PC-9 (cell line): ENCODE measurements at regions not wholly inside any gene's neighbourhood (a gene's known extent, or its start where the extent isn't known, plus 50 kb on each side); places are given as distances from the start of the nearest gene placed in this dataset.

Experiments used
- BruUV-seq: library from RNA; stranded (reverse); fragments of 400-500 nt; replicated peaks from 2 replicates; lab custom pipeline; 2021; lab: Mats Ljungman, UMichigan
- CTCF ChIA-PET: fragments of 300-600 bp; sonication (Branson Sonifier 250); formaldehyde crosslinking; loops from one replicate; lab custom pipeline; 2022; ENCODE audit warnings: antibody characterized with exemption; lab: Charles Lee
- POLR2A ChIA-PET: fragments of 300-600 bp; sonication (Branson Sonifier 250); formaldehyde crosslinking; loops from one replicate; lab custom pipeline; 2022; ENCODE audit warnings: antibody characterized with exemption; ENCODE audit not compliant: unreplicated experiment; lab: Charles Lee
- DNase-seq, 2 experiments: peaks; one replicate each; pipeline versions ENCODE4 v3.0.0 to v3.0.0-alpha.2; 2015 to 2022; ENCODE audit warnings: mixed read lengths in 1 of 2
- H2AFZ ChIP-seq: fragments of 200-600 bp; sonication (generic); 2 replicates; pipeline ENCODE4 v1.8.1; 2017; ENCODE audit warnings: antibody characterized with exemption
- H3F3A ChIP-seq: fragments of 200-600 bp; sonication (generic); 2 replicates; pipeline ENCODE4 v1.8.1; 2017; ENCODE audit warnings: antibody characterized with exemption, mild to moderate bottlenecking, low read depth; ENCODE audit not compliant: insufficient read depth
- H3K27ac ChIP-seq: fragments of 200-600 bp; sonication (generic); 2 replicates; pipeline ENCODE4 v1.6.1; 2016; ENCODE audit warnings: mixed run types
- H3K27me3 ChIP-seq: fragments of 200-600 bp; sonication (generic); 2 replicates; pipeline ENCODE4 v1.6.1; 2016; ENCODE audit warnings: low read depth, mixed run types; ENCODE audit not compliant: insufficient read depth
- H3K36me3 ChIP-seq: fragments of 200-600 bp; sonication (generic); 2 replicates; pipeline ENCODE4 v1.6.1; 2016; ENCODE audit warnings: low read depth, mixed run types
- H3K4me1 ChIP-seq: fragments of 200-600 bp; sonication (generic); replicated peaks from 2 replicates; pipeline ENCODE4 v1.6.1; 2016; ENCODE audit warnings: mixed run types; ENCODE audit not compliant: insufficient read depth
- H3K4me2 ChIP-seq: fragments of 200-600 bp; sonication (generic); 2 replicates; pipeline ENCODE4 v1.6.1; 2017; ENCODE audit warnings: mixed run types
- H3K4me3 ChIP-seq: fragments of 200-600 bp; sonication (generic); 2 replicates; pipeline ENCODE4 v1.6.1; 2016; ENCODE audit warnings: mixed run types
- H3K79me2 ChIP-seq: fragments of 200-600 bp; sonication (generic); 2 replicates; pipeline ENCODE4 v1.6.1; 2017; ENCODE audit warnings: low read depth, mixed run types
- H3K9me2 ChIP-seq: fragments of 200-600 bp; sonication (generic); 2 replicates; pipeline ENCODE4 v1.8.1; 2017; ENCODE audit warnings: mild to moderate bottlenecking; ENCODE audit not compliant: insufficient read depth
- H3K9me3 ChIP-seq: fragments of 200-600 bp; sonication (generic); 2 replicates; pipeline ENCODE4 v1.8.1; 2016; ENCODE audit warnings: low read depth; ENCODE audit not compliant: insufficient read depth
- H4K20me1 ChIP-seq: fragments of 200-600 bp; sonication (generic); 2 replicates; pipeline ENCODE4 v1.8.1; 2017; ENCODE audit not compliant: insufficient read depth
- CTCF ChIP-seq: fragments of 200-600 bp; sonication (generic); conservative IDR thresholded peaks from 2 replicates; pipeline ENCODE4 v1.6.1; 2017; ENCODE audit warnings: mixed run types, antibody characterized with exemption, mild to moderate bottlenecking, moderate library complexity
- EZH2 ChIP-seq: fragments of 200-600 bp; sonication (generic); IDR thresholded peaks from 2 replicates; pipeline ENCODE4 v1.8.0; 2017; ENCODE audit warnings: antibody characterized with exemption, low read depth
- intact Hi-C: fragments of 100-400 bp; cut with micrococcal nuclease; formaldehyde crosslinking; loops from one replicate; pipeline ENCODE4 v1.10.0; 2022; ENCODE audit not compliant: unreplicated experiment

GRCh38 chr4:187633245-187633644 is 362.3 kb upstream of the ZFP42 start:
- no peak for TF ChIP-seq CTCF
- TF ChIP-seq EZH2 = no peak
- POLR2A ChIA-PET = no interaction called here
- CTCF ChIA-PET = no interaction called here
- intact Hi-C loops = no loop called here
- Histone ChIP-seq H3K4me2 (no peak overlapping the region), H3K27me3 (no peaks in the 10 kb centered on the region), H4K20me1 (no peaks in the 10 kb centered on the region), H2AFZ (no peak overlapping the region), H3K4me1 (no peaks in the 10 kb centered on the region), H3K27ac (no peak overlapping the region), H3F3A (no peaks in the 10 kb centered on the region), H3K9me3 (no peaks in the 10 kb centered on the region), H3K9me2 (no peaks in the 10 kb centered on the region), H3K79me2 (no peaks in the 10 kb centered on the region), H3K36me3 (no peaks in the 10 kb centered on the region), H3K4me3 (no peak overlapping the region)
- BruUV-seq = no TSS peak
- DNase-seq = no peak

- no peak for TF ChIP-seq EZH2
- TF ChIP-seq CTCF = no peak
- BruUV-seq = no TSS peak
- intact Hi-C loops = no loop called here
Observed at GRCh38 chr4:187656959-187657358, 338.6 kb upstream of the ZFP42 start.

GRCh38 chr4:187663076-187663475 is 332.5 kb upstream of the ZFP42 start:
- H4K20me1 ChIP-seq = no peaks in the 10 kb centered on the region
- no peak overlapping the region for H2AFZ ChIP-seq
- DNase-seq = no peak
- H3K4me2 ChIP-seq = no peak overlapping the region
- H3K9me2 ChIP-seq = no peaks in the 10 kb centered on the region
- H3K4me3 ChIP-seq = no peak overlapping the region
- CTCF ChIA-PET = no interaction called here
- no peaks in the 10 kb centered on the region for H3F3A ChIP-seq
- no peak overlapping the region for H3K27ac ChIP-seq
- no peaks in the 10 kb centered on the region for H3K27me3 ChIP-seq
- H3K79me2 ChIP-seq = no peaks in the 10 kb centered on the region
- TF ChIP-seq EZH2 (no peak), CTCF (no peak)
- no TSS peak for BruUV-seq
- H3K9me3 ChIP-seq = peaks cover 3% of the 10 kb centered on the region; the same call in 1 of the 2 replicates
- intact Hi-C loops = no loop called here
- H3K36me3 ChIP-seq = no peaks in the 10 kb centered on the region
- H3K4me1 ChIP-seq = no peaks in the 10 kb centered on the region
- POLR2A ChIA-PET = no interaction called here

More at GRCh38 chr4:187656959-187657358, 338.6 kb upstream of the ZFP42 start:
- Histone ChIP-seq H3K27ac (no peak overlapping the region), H4K20me1 (no peaks in the 10 kb centered on the region), H3K36me3 (no peaks in the 10 kb centered on the region), H3K4me1 (no peaks in the 10 kb centered on the region), H3K9me3 (peaks cover 3% of the 10 kb centered on the region; the same call in 1 of the 2 replicates), H3K79me2 (no peaks in the 10 kb centered on the region), H3F3A (no peaks in the 10 kb centered on the region), H3K4me3 (no peak overlapping the region), H3K4me2 (no peak overlapping the region), H3K27me3 (no peaks in the 10 kb centered on the region), H2AFZ (no peak overlapping the region), H3K9me2 (no peaks in the 10 kb centered on the region)
- DNase-seq = no peak
- ChIA-PET POLR2A (no interaction called here), CTCF (no interaction called here)
